CD8-positive, alpha-beta memory T cell (primary cell): ENCODE measurements at regions not wholly inside any gene's neighbourhood (a gene's known extent, or its start where the extent isn't known, plus 50 kb on each side); places are given as distances from the start of the nearest gene placed in this dataset.

Experiments
- CTCF ChIA-PET: fragments of 350-600 bp; sonication (Branson Sonifier 250); formaldehyde crosslinking; loops from one replicate; lab custom pipeline; 2021; ENCODE audit warnings: antibody characterized with exemption; lab: Charles Lee
- POLR2A ChIA-PET: fragments of 350-600 bp; sonication (Branson Sonifier 250); formaldehyde crosslinking; loops from one replicate; lab custom pipeline; 2021; ENCODE audit warnings: antibody characterized with exemption; lab: Charles Lee
- DNase-seq, 5 donors: peaks; one replicate each; pipeline versions ENCODE4 v3.0.0 to v3.0.0-alpha.2; 2020 to 2022; ENCODE audit warnings: mixed read lengths in 1 of 5
- H3K27ac ChIP-seq: one replicate; pipeline ENCODE4 v1.7.0; 2013; ENCODE audit warnings: low read depth, mild to moderate bottlenecking, low read length, moderate library complexity
- H3K27me3 ChIP-seq: 2 replicates; pipeline ENCODE4 v1.7.0; 2013; ENCODE audit warnings: low read length, mild to moderate bottlenecking; ENCODE audit not compliant: insufficient read depth, poor library complexity, severe bottlenecking
- H3K36me3 ChIP-seq: 2 replicates; pipeline ENCODE4 v1.7.0; 2013; ENCODE audit warnings: mild to moderate bottlenecking, low read length, moderate library complexity; ENCODE audit not compliant: insufficient read depth
- H3K4me1 ChIP-seq: 2 replicates; pipeline ENCODE4 v1.7.0; 2013; ENCODE audit warnings: mild to moderate bottlenecking, low read length, moderate library complexity; ENCODE audit not compliant: insufficient read depth
- H3K4me3 ChIP-seq: 2 replicates; pipeline ENCODE4 v1.7.0; 2013; ENCODE audit warnings: mild to moderate bottlenecking, low read length
- H3K9me3 ChIP-seq: 2 replicates; pipeline ENCODE4 v1.7.0; 2013; ENCODE audit warnings: mild to moderate bottlenecking, low read length
- H3K27ac Mint-ChIP-seq, 8 donors: one replicate each; pipeline ENCODE4 v1.8.0; 2020 to 2021; ENCODE audit warnings: mixed read lengths in 8 of 8, mild to moderate bottlenecking in 6 of 8, inconsistent platforms in 3 of 8, moderate library complexity in 3 of 8
- H3K27me3 Mint-ChIP-seq, 2 donors: one replicate each; pipeline ENCODE4 v1.8.0; 2020 to 2021; ENCODE audit warnings: mixed read lengths in 2 of 2, mild to moderate bottlenecking in 1 of 2, moderate library complexity in 1 of 2
- H3K36me3 Mint-ChIP-seq, 3 donors: one replicate each; pipeline ENCODE4 v1.8.0; 2020 to 2021; ENCODE audit warnings: mixed read lengths in 3 of 3, inconsistent platforms in 1 of 3, mild to moderate bottlenecking in 1 of 3
- H3K4me1 Mint-ChIP-seq, 3 donors: one replicate each; pipeline ENCODE4 v1.8.0; 2020 to 2021; ENCODE audit warnings: mixed read lengths in 3 of 3, inconsistent platforms in 1 of 3, mild to moderate bottlenecking in 1 of 3
- H3K4me3 Mint-ChIP-seq, 7 donors: one replicate each; pipeline ENCODE4 v1.8.0; 2020 to 2021; ENCODE audit warnings: mixed read lengths in 7 of 7, mild to moderate bottlenecking in 6 of 7, moderate library complexity in 4 of 7, inconsistent platforms in 2 of 7
- H3K9me3 Mint-ChIP-seq, 5 donors: one replicate each; pipeline ENCODE4 v1.8.0; 2020 to 2022; ENCODE audit warnings: mixed read lengths in 5 of 5, mild to moderate bottlenecking in 3 of 5, moderate library complexity in 2 of 5, inconsistent platforms in 1 of 5

GRCh38 chr3:159441279-159441678 lies 547.4 kb upstream of the IL12A start:
- CTCF ChIA-PET, result no interaction called here
- no peak overlapping the region for H3K27ac Mint-ChIP-seq
- H3K4me1 Mint-ChIP-seq, result no peaks in the 10 kb centered on the region

DNA sequence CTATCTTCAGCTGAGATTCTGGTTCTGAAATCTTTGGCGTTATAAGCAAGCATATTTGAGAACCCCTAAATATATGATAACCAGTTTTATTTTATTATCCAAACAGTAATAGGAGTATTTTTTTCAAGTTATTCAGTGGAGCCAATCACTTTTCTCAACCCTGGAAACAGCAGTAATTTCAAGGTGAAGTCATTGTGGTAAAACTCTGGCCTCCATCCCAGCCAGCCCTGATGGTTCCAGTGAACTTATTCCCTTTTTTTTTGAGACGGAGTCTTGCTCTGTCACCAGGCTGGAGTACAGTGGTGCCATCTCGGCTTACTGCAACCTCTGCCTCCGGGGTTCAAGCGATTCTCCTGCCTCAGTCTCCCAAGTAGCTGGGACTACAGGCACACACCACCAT lies 545.4 kb upstream of the IL12A start:
- Histone ChIP-seq H3K9me3 (no peaks in the 10 kb centered on the region), H3K27me3 (no peaks in the 10 kb centered on the region), H3K27ac (no peak overlapping the region), H3K4me3 (no peak overlapping the region), H3K36me3 (no peaks in the 10 kb centered on the region), H3K4me1 (no peaks in the 10 kb centered on the region)
- ChIA-PET CTCF (no interaction called here), POLR2A (no interaction called here)
- no peaks in the 10 kb centered on the region for H3K4me1 Mint-ChIP-seq
- no peaks in the 10 kb centered on the region for H3K36me3 Mint-ChIP-seq
- no peaks in the 10 kb centered on the region for H3K27me3 Mint-ChIP-seq
- DNase-seq, result no peak
- H3K9me3 Mint-ChIP-seq, result peaks cover 2 to 14% (median 6%) of the 10 kb centered on the region in 5 donors
- no peak overlapping the region for H3K4me3 Mint-ChIP-seq
- no peak overlapping the region for H3K27ac Mint-ChIP-seq

More at GRCh38 chr3:159441279-159441678, 547.4 kb upstream of the IL12A start:
- no peak for DNase-seq
- Histone ChIP-seq H3K27ac (no peak overlapping the region), H3K27me3 (no peaks in the 10 kb centered on the region), H3K36me3 (no peaks in the 10 kb centered on the region), H3K4me1 (no peaks in the 10 kb centered on the region), H3K9me3 (no peaks in the 10 kb centered on the region), H3K4me3 (no peak overlapping the region)
- POLR2A ChIA-PET, result no interaction called here
- Mint-ChIP-seq H3K4me3 (no peak overlapping the region), H3K36me3 (no peaks in the 10 kb centered on the region), H3K9me3 (peaks cover 2 to 14% (median 6%) of the 10 kb centered on the region in 5 donors), H3K27me3 (no peaks in the 10 kb centered on the region)

GRCh38 chr3:159447841-159448240 lies 540.8 kb upstream of the IL12A start:
- Histone ChIP-seq H3K36me3 (no peaks in the 10 kb centered on the region), H3K4me3 (no peak overlapping the region), H3K27me3 (no peaks in the 10 kb centered on the region), H3K4me1 (no peaks in the 10 kb centered on the region), H3K9me3 (no peaks in the 10 kb centered on the region), H3K27ac (no peak overlapping the region)
- CTCF ChIA-PET, result no interaction called here
- H3K9me3 Mint-ChIP-seq, result peaks cover 0 to 5% (median 0%) of the 10 kb centered on the region in 5 donors
- no peaks in the 10 kb centered on the region for H3K36me3 Mint-ChIP-seq
- no peaks in the 10 kb centered on the region for H3K4me1 Mint-ChIP-seq
- H3K27me3 Mint-ChIP-seq, result no peaks in the 10 kb centered on the region
- H3K27ac Mint-ChIP-seq, result no peak overlapping the region
- POLR2A ChIA-PET, result no interaction called here
- no peak overlapping the region for H3K4me3 Mint-ChIP-seq
- DNase-seq, result no peak

DNA sequence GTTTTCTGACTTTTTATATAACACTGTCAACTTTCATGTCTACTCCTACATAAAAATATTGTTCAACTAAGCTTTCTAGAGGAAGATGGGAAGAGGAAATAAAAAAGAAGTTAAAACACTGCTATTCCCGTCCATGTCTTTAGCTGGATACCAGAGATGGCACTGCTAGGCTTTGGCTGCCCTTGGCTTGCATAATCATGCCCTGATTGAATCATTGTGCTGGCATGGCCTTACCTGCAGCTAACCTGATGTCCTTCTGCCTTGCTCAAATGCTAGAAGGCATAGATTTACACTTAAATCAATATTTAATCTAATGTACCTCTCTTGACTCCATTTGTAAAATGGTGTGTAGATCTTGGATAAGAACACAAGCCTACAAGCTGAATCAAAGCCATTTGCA lies 539.7 kb upstream of the IL12A start:
- no peak for DNase-seq
- ChIA-PET POLR2A (no interaction called here), CTCF (no interaction called here)
- Histone ChIP-seq H3K9me3 (no peaks in the 10 kb centered on the region), H3K36me3 (no peaks in the 10 kb centered on the region), H3K27ac (no peak overlapping the region), H3K4me1 (no peaks in the 10 kb centered on the region), H3K4me3 (no peak overlapping the region), H3K27me3 (no peaks in the 10 kb centered on the region)
- H3K9me3 Mint-ChIP-seq, result peaks cover 0 to 7% (median 0%) of the 10 kb centered on the region in 5 donors
- H3K27me3 Mint-ChIP-seq, result no peaks in the 10 kb centered on the region
- no peak overlapping the region for H3K27ac Mint-ChIP-seq
- H3K36me3 Mint-ChIP-seq, result no peaks in the 10 kb centered on the region
- no peaks in the 10 kb centered on the region for H3K4me1 Mint-ChIP-seq
- H3K4me3 Mint-ChIP-seq, result no peak overlapping the region

GRCh38 chr3:159451067-159451466 lies 537.6 kb upstream of the IL12A start:
- ChIA-PET POLR2A (no interaction called here), CTCF (no interaction called here)

DNA sequence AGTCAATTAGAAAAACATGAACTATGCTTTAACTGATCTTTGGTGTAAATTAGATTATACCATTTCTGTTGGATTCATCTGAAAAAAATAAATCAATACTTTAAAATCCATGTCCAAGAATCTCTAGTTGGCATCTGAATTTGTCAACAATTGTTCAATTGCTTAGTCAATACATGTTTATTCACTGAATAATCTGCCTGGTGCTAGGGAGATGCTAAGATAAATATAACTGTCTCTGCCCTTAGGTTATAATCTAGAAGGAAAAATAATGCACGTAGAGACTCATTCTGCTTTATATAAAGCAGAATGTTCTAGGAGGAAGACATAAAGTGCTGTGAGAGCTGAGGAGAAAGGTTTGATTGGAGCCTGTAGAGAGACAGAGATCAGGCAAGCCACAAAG lies 537.2 kb upstream of the IL12A start:
- no peak overlapping the region for H3K4me3 Mint-ChIP-seq
- H3K27ac Mint-ChIP-seq, result no peak overlapping the region
- ChIA-PET CTCF (interaction anchor here (0.7 kb wide), 1 partner anchor 10 kb away, joined by 3 read pairs; no protein-coding TSS in a partner anchor), POLR2A (no interaction called here)
- no peaks in the 10 kb centered on the region for H3K27me3 ChIP-seq
- no peak overlapping the region for H3K27ac ChIP-seq
- no peaks in the 10 kb centered on the region for H3K9me3 ChIP-seq
- H3K4me1 Mint-ChIP-seq, result no peaks in the 10 kb centered on the region
- DNase-seq, result no peak
- no peaks in the 10 kb centered on the region for H3K4me1 ChIP-seq
- H3K36me3 ChIP-seq, result no peaks in the 10 kb centered on the region
- H3K27me3 Mint-ChIP-seq, result no peaks in the 10 kb centered on the region
- H3K9me3 Mint-ChIP-seq, result peaks cover 0 to 7% (median 0%) of the 10 kb centered on the region in 5 donors
- no peaks in the 10 kb centered on the region for H3K36me3 Mint-ChIP-seq
- H3K4me3 ChIP-seq, result no peak overlapping the region

More at GRCh38 chr3:159451067-159451466, 537.6 kb upstream of the IL12A start:
- Mint-ChIP-seq H3K4me1 (no peaks in the 10 kb centered on the region), H3K4me3 (no peak overlapping the region), H3K27ac (no peak overlapping the region), H3K9me3 (peaks cover 0 to 7% (median 0%) of the 10 kb centered on the region in 5 donors), H3K36me3 (no peaks in the 10 kb centered on the region), H3K27me3 (no peaks in the 10 kb centered on the region)
- Histone ChIP-seq H3K27ac (no peak overlapping the region), H3K9me3 (no peaks in the 10 kb centered on the region), H3K27me3 (no peaks in the 10 kb centered on the region), H3K4me3 (no peak overlapping the region), H3K36me3 (no peaks in the 10 kb centered on the region), H3K4me1 (no peaks in the 10 kb centered on the region)
- no peak for DNase-seq

DNA sequence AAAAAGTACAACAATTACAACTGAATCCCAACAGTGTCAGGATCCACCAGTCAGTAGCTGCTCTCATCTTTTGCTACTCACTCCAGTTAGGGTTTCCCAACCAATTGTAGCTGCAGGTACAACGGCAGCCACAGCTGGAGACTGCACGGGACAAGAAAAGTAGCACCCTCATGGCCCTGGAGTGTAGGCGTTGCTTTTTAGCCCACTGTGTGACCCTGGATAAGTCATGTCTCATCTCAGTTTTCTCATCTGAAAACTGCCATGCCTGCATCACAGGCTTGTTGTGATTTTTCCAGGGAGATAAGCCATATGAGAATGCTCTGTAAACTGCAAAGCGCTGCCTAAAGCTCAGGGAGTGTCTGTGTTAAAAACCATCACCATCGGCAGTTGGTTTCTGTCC lies 535.6 kb upstream of the IL12A start:
- ChIA-PET POLR2A (no interaction called here), CTCF (no interaction called here)
- no peak for DNase-seq
- no peaks in the 10 kb centered on the region for H3K4me1 Mint-ChIP-seq
- no peaks in the 10 kb centered on the region for H3K36me3 ChIP-seq
- H3K36me3 Mint-ChIP-seq, result no peaks in the 10 kb centered on the region
- no peaks in the 10 kb centered on the region for H3K9me3 ChIP-seq
- H3K4me1 ChIP-seq, result no peaks in the 10 kb centered on the region
- H3K27ac Mint-ChIP-seq, result no peak overlapping the region
- peaks cover 0 to under 1% of the 10 kb centered on the region in 2 donors for H3K27me3 Mint-ChIP-seq
- no peaks in the 10 kb centered on the region for H3K27me3 ChIP-seq
- H3K9me3 Mint-ChIP-seq, result peaks cover 0 to 7% (median 0%) of the 10 kb centered on the region in 5 donors
- H3K4me3 ChIP-seq, result no peak overlapping the region
- no peak overlapping the region for H3K27ac ChIP-seq
- H3K4me3 Mint-ChIP-seq, result no peak overlapping the region

DNA sequence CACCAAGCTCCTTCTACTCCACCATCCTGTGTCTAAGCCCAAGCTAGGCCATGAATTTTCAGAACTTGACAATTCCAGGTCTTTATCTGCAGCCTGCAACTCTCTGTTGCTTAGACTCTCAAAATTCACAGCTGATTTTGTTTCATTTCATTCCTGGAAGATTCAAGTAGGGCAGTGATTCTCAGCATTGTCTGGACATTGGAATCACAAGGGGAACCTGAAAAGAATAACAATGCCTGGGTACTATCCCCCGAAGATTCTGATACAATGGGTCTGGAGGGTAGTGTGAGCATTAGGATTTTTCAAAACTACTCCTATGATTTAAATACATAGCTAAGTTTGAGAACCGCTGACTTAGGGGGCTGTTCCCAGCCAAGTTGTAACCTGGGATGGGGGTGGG lies 534.7 kb upstream of the IL12A start:
- no peaks in the 10 kb centered on the region for H3K4me1 Mint-ChIP-seq
- H3K27ac ChIP-seq, result no peak overlapping the region
- no peaks in the 10 kb centered on the region for H3K36me3 ChIP-seq
- peaks cover 0 to 2% of the 10 kb centered on the region in 2 donors for H3K27me3 Mint-ChIP-seq
- H3K27me3 ChIP-seq, result no peaks in the 10 kb centered on the region
- H3K4me3 Mint-ChIP-seq, result no peak overlapping the region
- no peaks in the 10 kb centered on the region for H3K36me3 Mint-ChIP-seq
- H3K27ac Mint-ChIP-seq, result no peak overlapping the region
- H3K4me3 ChIP-seq, result no peak overlapping the region
- no peaks in the 10 kb centered on the region for H3K4me1 ChIP-seq
- peaks cover 0 to 7% (median 0%) of the 10 kb centered on the region in 5 donors for H3K9me3 Mint-ChIP-seq
- H3K9me3 ChIP-seq, result no peaks in the 10 kb centered on the region
- ChIA-PET CTCF (no interaction called here), POLR2A (no interaction called here)
- no peak for DNase-seq

- H3K27ac Mint-ChIP-seq, result no peak overlapping the region
- no peaks in the 10 kb centered on the region for H3K36me3 Mint-ChIP-seq
- ChIA-PET POLR2A (no interaction called here), CTCF (no interaction called here)
- peaks cover 0 to 7% (median 0%) of the 10 kb centered on the region in 5 donors for H3K9me3 Mint-ChIP-seq
- Histone ChIP-seq H3K27me3 (no peaks in the 10 kb centered on the region), H3K4me3 (no peak overlapping the region), H3K36me3 (no peaks in the 10 kb centered on the region), H3K4me1 (no peaks in the 10 kb centered on the region), H3K27ac (no peak overlapping the region), H3K9me3 (no peaks in the 10 kb centered on the region)
- peaks cover 0 to 2% of the 10 kb centered on the region in 2 donors for H3K27me3 Mint-ChIP-seq
- H3K4me1 Mint-ChIP-seq, result no peaks in the 10 kb centered on the region
- no peak for DNase-seq
- no peak overlapping the region for H3K4me3 Mint-ChIP-seq
Observed at GRCh38 chr3:159455741-159456181, 532.9 kb upstream of the IL12A start.
